OCI-LY1 (cell line): ENCODE measurements at regions not wholly inside any gene's neighbourhood (a gene's known extent, or its start where the extent isn't known, plus 50 kb on each side); places are given as distances from the start of the nearest gene placed in this dataset.

Source experiments
- CTCF ChIP-seq: fragments of 200-600 bp; sonication (generic), shearing (Covaris generic); IDR thresholded peaks from 2 replicates; pipeline ENCODE4 v1.5.1; 2017; ENCODE audit warnings: mild to moderate bottlenecking, antibody characterized with exemption, low read length, moderate library complexity, mixed read lengths
- EZH2 ChIP-seq: fragments of 200-600 bp; sonication (generic), shearing (Covaris generic); IDR thresholded peaks from 2 replicates; pipeline ENCODE4 v1.8.0; 2017; ENCODE audit warnings: borderline replicate concordance, mixed run types, mild to moderate bottlenecking, antibody characterized with exemption, low read length, moderate library complexity, mixed read lengths

GRCh38 chr3:165359005-165359404 is 162.8 kb upstream of the SLITRK3 start:
- no peak for TF ChIP-seq CTCF
- TF ChIP-seq EZH2 = no peak
